ENCODE measurements at regions not wholly inside any gene's neighbourhood (a gene's known extent, or its start where the extent isn't known, plus 50 kb on each side); places are given as distances from the start of the nearest gene placed in this dataset.

GRCh38 chr5:121795511-121795910 lies 56.2 kb upstream of the FTMT start:
- TF ChIP-seq PBX3 (CRISPR knock-in tag; IDR thresholded peaks at IDR 0.05) (no peak), REST (tag by site-specific recombination; IDR thresholded peaks at IDR 0.05) (no peak), ZNF558 (tag by site-specific recombination; IDR thresholded peaks at IDR 0.05) (no peak), GLIS2 (tag by site-specific recombination; IDR thresholded peaks at IDR 0.05) (no peak), HOXA7 (CRISPR knock-in tag; IDR thresholded peaks at IDR 0.05; ENCODE audit: borderline replicate concordance) (no peak), ZNF473 (tag by site-specific recombination; IDR thresholded peaks at IDR 0.05) (no peak), ELK4 (IDR thresholded peaks at IDR 0.05; ENCODE audit: borderline replicate concordance, low read depth, low read length) (no peak), ZBTB7A (tag by site-specific recombination; IDR thresholded peaks at IDR 0.05; ENCODE audit: low read depth) (no peak), ZBTB21 (tag by site-specific recombination; IDR thresholded peaks at IDR 0.05) (no peak), ZNF274 (IDR thresholded peaks at IDR 0.05; ENCODE audit: low read length) (no peak), ZNF274 (tag by site-specific recombination; IDR thresholded peaks at IDR 0.05; ENCODE audit: borderline replicate concordance) (no peak)
